Caco-2 (cell line): ENCODE measurements at regions not wholly inside any gene's neighbourhood (a gene's known extent, or its start where the extent isn't known, plus 50 kb on each side); places are given as distances from the start of the nearest gene placed in this dataset.

Experiments used
- BruUV-seq: library from RNA; stranded (reverse); fragments of 400-500 nt; replicated peaks from 2 replicates; lab custom pipeline; 2021; lab: Mats Ljungman, UMichigan
- CTCF ChIA-PET: fragments of 300-600 bp; sonication (Branson Sonifier 250); formaldehyde crosslinking; loops from one replicate; lab custom pipeline; 2022; ENCODE audit warnings: antibody characterized with exemption; lab: Charles Lee
- POLR2A ChIA-PET: fragments of 300-600 bp; sonication (Branson Sonifier 250); formaldehyde crosslinking; loops from one replicate; lab custom pipeline; 2022; ENCODE audit warnings: antibody characterized with exemption; lab: Charles Lee
- DNase-seq, 2 experiments: peaks; one replicate each; pipeline versions ENCODE4 v3.0.0 to v3.0.0-alpha.2; 2020 to 2022
- H3K27me3 ChIP-seq: replicated peaks from 2 replicates; pipeline ENCODE4 v1.6.0; 2011; ENCODE audit warnings: low read length; ENCODE audit not compliant: control insufficient read depth, insufficient read depth
- H3K36me3 ChIP-seq: 2 replicates; pipeline ENCODE4 v1.5.1; 2011; ENCODE audit warnings: low read length; ENCODE audit not compliant: control insufficient read depth, insufficient read depth
- H3K4me1 ChIP-seq: fragments of 250-450 bp; sonication (Bioruptor Pico); 2 replicates; pipeline ENCODE4 v1.5.1; 2020; ENCODE audit warnings: mild to moderate bottlenecking
- H3K4me3 ChIP-seq: 2 replicates; pipeline ENCODE4 v1.5.1; 2011; ENCODE audit warnings: low read depth, mild to moderate bottlenecking, control low read depth, low read length
- H3K9me3 ChIP-seq: fragments of 250-450 bp; sonication (Bioruptor Pico); 2 replicates; pipeline ENCODE4 v1.5.1; 2020; ENCODE audit warnings: mild to moderate bottlenecking, moderate library complexity
- H3K27ac Mint-ChIP-seq: one replicate; pipeline ENCODE4 v1.8.0; 2022; ENCODE audit warnings: mixed read lengths; ENCODE audit not compliant: unreplicated experiment
- H3K27me3 Mint-ChIP-seq: one replicate; pipeline ENCODE4 v1.8.0; 2022; ENCODE audit warnings: mixed read lengths; ENCODE audit not compliant: insufficient read depth, unreplicated experiment
- H3K36me3 Mint-ChIP-seq: one replicate; pipeline ENCODE4 v1.8.0; 2022; ENCODE audit warnings: mild to moderate bottlenecking, mixed read lengths; ENCODE audit not compliant: insufficient read depth, unreplicated experiment
- H3K4me1 Mint-ChIP-seq: one replicate; pipeline ENCODE4 v1.8.0; 2022; ENCODE audit warnings: low read depth, mixed read lengths; ENCODE audit not compliant: unreplicated experiment
- H3K4me3 Mint-ChIP-seq: one replicate; pipeline ENCODE4 v1.8.0; 2022; ENCODE audit warnings: mild to moderate bottlenecking, moderate library complexity, mixed read lengths; ENCODE audit not compliant: unreplicated experiment
- H3K9me3 Mint-ChIP-seq: one replicate; pipeline ENCODE4 v1.8.0; 2022; ENCODE audit warnings: mixed read lengths; ENCODE audit not compliant: unreplicated experiment
- intact Hi-C: fragments of 100-400 bp; cut with micrococcal nuclease; formaldehyde crosslinking; loops from one replicate; pipeline ENCODE4 v1.10.0; 2022; ENCODE audit not compliant: unreplicated experiment
- TF ChIP-seq, protein P1 (sequence below), 2 experiments: fragments of 200-600 bp in 1 of 2; IDR thresholded peaks; 1 replicate in 1 of 2; 2 replicates in 1 of 2; pipeline versions ENCODE4 v1.5.1 to v1.8.0; 2011 to 2022; ENCODE audit warnings: antibody characterized with exemption in 1 of 2, control low read depth in 1 of 2, inconsistent platforms in 1 of 2, low read depth in 1 of 2, low read length in 1 of 2, mild to moderate bottlenecking in 1 of 2, moderate library complexity in 1 of 2; ENCODE audit not compliant: insufficient read depth in 1 of 2, severe bottlenecking in 1 of 2, unreplicated experiment in 1 of 2

DNA sequence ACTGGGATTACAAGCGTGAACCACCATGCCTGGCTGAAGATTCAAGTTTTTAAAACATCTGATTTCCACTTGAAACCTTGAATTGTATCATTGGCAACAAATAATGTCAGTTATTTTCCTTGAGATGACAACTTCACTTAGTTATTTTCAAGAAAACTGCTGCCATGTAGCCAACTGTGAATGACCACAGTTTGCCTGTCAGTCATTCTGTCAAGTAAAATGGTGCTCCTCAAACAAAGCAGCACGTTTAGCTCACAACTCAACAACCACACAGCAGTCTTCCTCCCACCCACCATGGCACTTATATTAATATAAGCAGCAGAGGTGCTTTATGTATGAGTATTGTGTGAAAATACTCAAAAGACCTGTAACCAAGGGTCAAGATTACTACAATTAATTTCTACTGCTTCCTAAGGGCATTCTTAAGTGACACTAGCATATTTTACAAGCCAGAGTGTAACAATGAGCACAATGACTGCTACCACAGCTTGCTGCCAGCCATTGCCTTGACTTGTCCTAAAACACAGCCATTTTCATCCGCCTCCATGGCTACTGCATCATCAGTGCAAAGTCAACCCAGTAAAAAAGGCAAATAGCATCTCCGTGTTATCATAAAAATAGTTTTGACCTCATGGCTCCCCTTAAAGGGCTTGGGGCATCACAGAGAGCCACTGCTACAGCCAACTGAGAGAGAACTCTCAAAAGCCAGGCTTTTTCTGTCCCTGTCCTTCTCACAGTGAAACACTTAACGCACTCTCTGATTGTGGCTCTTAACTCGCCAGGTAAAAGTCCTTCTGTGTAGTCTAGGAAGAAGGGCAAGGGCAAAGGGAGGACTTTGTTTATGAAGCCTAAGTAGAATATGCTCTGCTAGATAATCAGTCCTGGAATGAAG lies 96.4 kb upstream of the TAB2 start:
- no peaks in the 10 kb centered on the region; the same call in 1 of the 2 replicates for H3K27me3 ChIP-seq
- TF ChIP-seq, protein P1, sequence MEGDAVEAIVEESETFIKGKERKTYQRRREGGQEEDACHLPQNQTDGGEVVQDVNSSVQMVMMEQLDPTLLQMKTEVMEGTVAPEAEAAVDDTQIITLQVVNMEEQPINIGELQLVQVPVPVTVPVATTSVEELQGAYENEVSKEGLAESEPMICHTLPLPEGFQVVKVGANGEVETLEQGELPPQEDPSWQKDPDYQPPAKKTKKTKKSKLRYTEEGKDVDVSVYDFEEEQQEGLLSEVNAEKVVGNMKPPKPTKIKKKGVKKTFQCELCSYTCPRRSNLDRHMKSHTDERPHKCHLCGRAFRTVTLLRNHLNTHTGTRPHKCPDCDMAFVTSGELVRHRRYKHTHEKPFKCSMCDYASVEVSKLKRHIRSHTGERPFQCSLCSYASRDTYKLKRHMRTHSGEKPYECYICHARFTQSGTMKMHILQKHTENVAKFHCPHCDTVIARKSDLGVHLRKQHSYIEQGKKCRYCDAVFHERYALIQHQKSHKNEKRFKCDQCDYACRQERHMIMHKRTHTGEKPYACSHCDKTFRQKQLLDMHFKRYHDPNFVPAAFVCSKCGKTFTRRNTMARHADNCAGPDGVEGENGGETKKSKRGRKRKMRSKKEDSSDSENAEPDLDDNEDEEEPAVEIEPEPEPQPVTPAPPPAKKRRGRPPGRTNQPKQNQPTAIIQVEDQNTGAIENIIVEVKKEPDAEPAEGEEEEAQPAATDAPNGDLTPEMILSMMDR (IDR thresholded peaks at IDR 0.05; ENCODE audit: insufficient read depth in 1 of 2, low read depth in 1 of 2, low read length in 1 of 2, severe bottlenecking in 1 of 2, unreplicated experiment in 1 of 2): no peak
- CTCF ChIA-PET: no interaction called here
- H3K4me1 Mint-ChIP-seq: peaks cover 11% of the 10 kb centered on the region
- no peaks in the 10 kb centered on the region for H3K27me3 Mint-ChIP-seq
- DNase-seq: no peak
- H3K9me3 ChIP-seq: no peaks in the 10 kb centered on the region
- no peak overlapping the region for H3K27ac Mint-ChIP-seq
- H3K4me3 ChIP-seq: no peak overlapping the region
- intact Hi-C loops: loop anchor here (5.0 kb wide), 1 partner anchor 34 kb away; no protein-coding TSS in a partner anchor
- H3K4me1 ChIP-seq: peaks cover 9% of the 10 kb centered on the region
- no peaks in the 10 kb centered on the region for H3K36me3 ChIP-seq
- H3K4me3 Mint-ChIP-seq: no peak overlapping the region
- no peaks in the 10 kb centered on the region for H3K9me3 Mint-ChIP-seq
- no TSS peak for BruUV-seq
- POLR2A ChIA-PET: no interaction called here
- H3K36me3 Mint-ChIP-seq: no peaks in the 10 kb centered on the region

DNA sequence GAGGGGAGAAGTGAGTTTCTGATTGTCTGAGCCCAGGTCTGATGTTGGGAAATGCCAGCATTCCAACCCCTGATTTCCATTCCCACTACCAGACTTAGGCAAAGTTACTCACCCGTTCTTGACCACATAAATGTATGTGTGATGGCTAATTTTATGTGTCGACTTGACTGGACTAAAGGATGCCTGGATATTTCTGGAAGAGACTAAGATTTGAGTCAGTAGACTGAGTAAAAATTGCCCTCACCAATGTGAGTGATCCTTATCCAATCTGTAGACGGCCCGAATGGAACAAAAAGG lies 95.8 kb upstream of the TAB2 start:
- H3K36me3 ChIP-seq: no peaks in the 10 kb centered on the region
- ChIA-PET CTCF (no interaction called here), POLR2A (no interaction called here)
- intact Hi-C loops: loop anchor here (5.0 kb wide), 1 partner anchor 34 kb away; no protein-coding TSS in a partner anchor
- H3K4me1 ChIP-seq: peaks cover 9% of the 10 kb centered on the region
- no peaks in the 10 kb centered on the region for H3K9me3 Mint-ChIP-seq
- no peak overlapping the region for H3K4me3 ChIP-seq
- no peak for DNase-seq
- no peaks in the 10 kb centered on the region; the same call in 1 of the 2 replicates for H3K27me3 ChIP-seq
- BruUV-seq: no TSS peak
- H3K27ac Mint-ChIP-seq: no peak overlapping the region
- H3K9me3 ChIP-seq: no peaks in the 10 kb centered on the region
- TF ChIP-seq, protein P1 (IDR thresholded peaks at IDR 0.05; ENCODE audit: insufficient read depth in 1 of 2, low read depth in 1 of 2, low read length in 1 of 2, severe bottlenecking in 1 of 2, unreplicated experiment in 1 of 2): no peak
- H3K4me1 Mint-ChIP-seq: peaks cover 11% of the 10 kb centered on the region
- no peak overlapping the region for H3K4me3 Mint-ChIP-seq
- H3K36me3 Mint-ChIP-seq: no peaks in the 10 kb centered on the region
- H3K27me3 Mint-ChIP-seq: no peaks in the 10 kb centered on the region

DNA sequence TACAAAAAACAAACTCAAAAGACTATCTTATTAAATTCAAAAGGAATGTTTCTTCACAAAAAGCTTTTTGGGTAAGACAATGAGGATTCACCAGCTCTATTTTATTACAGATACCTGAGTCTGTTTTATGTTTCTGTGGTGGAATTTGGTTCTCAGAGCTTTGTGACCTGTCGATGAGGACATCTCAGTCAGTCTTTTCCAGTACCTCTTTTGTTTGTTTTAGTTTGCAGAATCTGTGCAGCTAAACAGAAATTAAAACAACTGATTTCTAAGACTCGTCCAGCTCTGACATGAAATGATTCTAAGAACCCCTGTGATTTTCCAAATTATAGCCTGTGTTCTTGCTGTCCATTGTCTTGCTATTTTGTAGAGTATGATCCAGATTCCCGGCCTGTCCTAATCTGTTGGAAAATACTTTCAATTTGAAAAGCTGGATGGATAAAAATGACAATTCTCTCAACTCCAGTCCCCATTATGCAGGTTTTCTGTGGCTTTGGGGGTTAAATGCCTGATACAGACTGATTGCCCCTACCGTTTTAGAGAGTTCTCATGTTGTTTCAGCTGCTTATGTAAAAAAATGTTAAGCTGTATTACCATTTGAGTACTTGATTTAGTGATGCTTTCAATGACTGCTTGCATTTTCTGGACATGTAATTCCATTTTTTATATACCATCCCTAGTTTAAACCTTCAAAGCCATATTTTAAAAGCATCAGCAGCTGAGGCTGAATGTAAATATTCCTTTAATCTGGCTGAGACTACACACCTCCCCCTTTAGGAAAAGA lies 94.2 kb upstream of the TAB2 start:
- intact Hi-C loops: loop anchor here (5.0 kb wide), 1 partner anchor 36 kb away; no protein-coding TSS in a partner anchor
- Histone ChIP-seq H3K9me3 (no peaks in the 10 kb centered on the region), H3K27me3 (no peaks in the 10 kb centered on the region; the same call in 1 of the 2 replicates), H3K4me3 (no peak overlapping the region), H3K36me3 (no peaks in the 10 kb centered on the region), H3K4me1 (peaks cover 9% of the 10 kb centered on the region)
- Mint-ChIP-seq H3K27ac (no peak overlapping the region), H3K27me3 (no peaks in the 10 kb centered on the region), H3K4me3 (no peak overlapping the region), H3K4me1 (peaks cover 11% of the 10 kb centered on the region), H3K36me3 (no peaks in the 10 kb centered on the region), H3K9me3 (no peaks in the 10 kb centered on the region)
- CTCF ChIA-PET: no interaction called here
- TF ChIP-seq, protein P1 (IDR thresholded peaks at IDR 0.05; ENCODE audit: insufficient read depth in 1 of 2, low read depth in 1 of 2, low read length in 1 of 2, severe bottlenecking in 1 of 2, unreplicated experiment in 1 of 2): no peak
- no peak for DNase-seq
- POLR2A ChIA-PET: no interaction called here
- BruUV-seq: no TSS peak
